GM19324 (cell line): ENCODE measurements at regions not wholly inside any gene's neighbourhood (a gene's known extent, or its start where the extent isn't known, plus 50 kb on each side); places are given as distances from the start of the nearest gene placed in this dataset.
A peak's percentile ranks its signal among the peaks of the same experiment; 100 is the strongest.

Source experiments
- ATAC-seq: cut with Tn5 transposase; IDR thresholded peaks from one replicate; pipeline ENCODE4 v1.9.1; 2021; ENCODE audit warnings: mild to moderate bottlenecking, moderate library complexity; ENCODE audit not compliant: unreplicated experiment, low FRiP score

- ATAC-seq = no peak
These were observed 326.2 kb upstream of the PLXNA2 start for GRCh38 chr1:208570362-208570761.

GRCh38 chr1:208576425-208576824, 332.2 kb upstream of the PLXNA2 start:
- no peak for ATAC-seq

GRCh38 chr1:208577381-208577905, 333.3 kb upstream of the PLXNA2 start:
- ATAC-seq = no peak

- ATAC-seq = no peak
These were observed 337.0 kb upstream of the PLXNA2 start for GRCh38 chr1:208581209-208581608.

- ATAC-seq = no peak
These were observed 337.5 kb upstream of the PLXNA2 start for GRCh38 chr1:208581667-208582066.

GRCh38 chr1:208584167-208584755, 340.1 kb upstream of the PLXNA2 start:
- ATAC-seq = no peak

GRCh38 chr1:208587110-208587509, 342.9 kb upstream of the PLXNA2 start:
- ATAC-seq = peak; percentile 75

GRCh38 chr1:208593306-208594006, 349.3 kb upstream of the PLXNA2 start:
- ATAC-seq = no peak

GRCh38 chr1:208595236-208595635, 351.1 kb upstream of the PLXNA2 start:
- no peak for ATAC-seq

GRCh38 chr1:208595745-208596144, 351.6 kb upstream of the PLXNA2 start:
- ATAC-seq = no peak

- ATAC-seq = no peak
These were observed 353.4 kb upstream of the PLXNA2 start for GRCh38 chr1:208597571-208597970.

GRCh38 chr1:208598021-208598420, 353.8 kb upstream of the PLXNA2 start:
- no peak for ATAC-seq

- ATAC-seq = no peak
These were observed 354.9 kb upstream of the PLXNA2 start for GRCh38 chr1:208599063-208599462.

GRCh38 chr1:208600456-208601190, 356.4 kb upstream of the PLXNA2 start:
- ATAC-seq = no peak

GRCh38 chr1:208601561-208601960, 357.4 kb upstream of the PLXNA2 start:
- no peak for ATAC-seq

GRCh38 chr1:208603721-208604120, 359.5 kb upstream of the PLXNA2 start:
- no peak for ATAC-seq

- ATAC-seq = peak; percentile 56
These were observed 360.1 kb upstream of the PLXNA2 start for GRCh38 chr1:208604295-208604694.

GRCh38 chr1:208606959-208607358, 362.8 kb upstream of the PLXNA2 start:
- ATAC-seq = no peak

GRCh38 chr1:208607616-208608015, 363.4 kb upstream of the PLXNA2 start:
- ATAC-seq = no peak

GRCh38 chr1:208614610-208615009, 370.4 kb upstream of the PLXNA2 start:
- ATAC-seq = no peak

GRCh38 chr1:208615371-208615770, 371.2 kb upstream of the PLXNA2 start:
- ATAC-seq = no peak
